ENCODE measurements at regions not wholly inside any gene's neighbourhood (a gene's known extent, or its start where the extent isn't known, plus 50 kb on each side); places are given as distances from the start of the nearest gene placed in this dataset.

GRCh38 chr9:13430368-13431221 lies 151.1 kb upstream of the MPDZ start:
- DNase-seq = no peak

DNA sequence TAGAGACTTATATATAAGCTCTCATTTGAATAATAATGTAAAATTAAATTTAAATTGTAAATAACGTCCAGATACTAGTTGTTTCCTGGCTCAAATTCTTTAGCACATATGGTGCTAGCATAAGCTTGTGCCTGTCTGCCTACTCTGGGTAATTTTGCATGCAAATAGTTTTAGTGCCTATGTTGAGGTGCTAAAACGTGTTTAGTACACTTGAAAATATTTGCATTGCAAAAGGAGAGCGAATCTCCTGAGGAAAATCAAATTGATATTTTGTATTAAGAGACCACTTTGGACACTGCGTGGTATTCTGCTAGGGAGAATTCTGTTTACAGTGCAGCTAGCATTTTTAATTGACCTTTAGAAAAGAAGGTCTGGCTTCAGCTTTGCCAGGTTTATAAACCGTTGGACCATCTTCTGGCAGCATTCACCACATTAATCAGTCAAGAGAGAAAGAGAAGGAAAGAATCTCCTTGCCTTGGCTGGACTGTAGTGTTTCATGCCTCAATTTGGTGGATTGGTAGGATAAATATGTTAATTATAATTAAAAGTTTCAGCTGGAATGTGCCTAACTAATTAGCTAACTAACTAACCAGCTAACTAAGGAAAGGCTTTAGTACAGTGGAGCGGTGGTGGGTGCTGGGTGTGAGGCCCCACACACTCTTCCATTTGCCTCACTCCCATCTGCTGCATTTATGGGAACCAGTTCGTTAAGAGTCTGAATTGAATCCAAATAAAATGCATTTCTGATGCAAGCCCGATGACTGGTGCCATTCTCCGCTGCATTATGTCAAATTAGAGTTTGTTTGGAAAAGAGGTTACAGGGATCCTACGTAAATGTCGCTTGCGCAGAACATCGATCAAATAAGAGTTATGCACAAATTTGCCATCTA lies 150.1 kb upstream of the MPDZ start:
- DNase-seq = no peak

GRCh38 chr9:13428766-13429165 lies 149.3 kb upstream of the MPDZ start:
- no peak for DNase-seq

GRCh38 chr9:13427587-13427986 lies 148.1 kb upstream of the MPDZ start:
- DNase-seq = peak; percentile 80

DNA sequence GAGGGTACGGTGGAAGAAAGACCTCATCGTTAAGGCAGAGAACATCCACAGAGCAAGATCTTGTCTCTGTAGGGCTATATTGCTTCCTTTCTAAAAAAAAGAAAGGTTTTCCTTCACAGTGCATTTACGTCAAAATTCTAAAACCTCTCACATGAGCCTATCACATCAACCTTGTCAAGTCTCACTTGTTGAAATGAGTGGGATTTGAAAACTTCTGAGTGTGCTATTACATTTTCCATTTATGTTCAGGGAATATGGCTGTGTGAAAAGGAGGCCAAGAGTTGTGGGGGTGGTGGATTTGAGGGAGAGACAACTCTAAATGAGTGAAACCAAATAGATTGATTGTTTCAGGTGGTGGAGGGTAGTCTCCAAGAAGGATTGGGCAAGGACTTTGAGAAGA lies 147.1 kb upstream of the MPDZ start:
- DNase-seq = no peak

DNA sequence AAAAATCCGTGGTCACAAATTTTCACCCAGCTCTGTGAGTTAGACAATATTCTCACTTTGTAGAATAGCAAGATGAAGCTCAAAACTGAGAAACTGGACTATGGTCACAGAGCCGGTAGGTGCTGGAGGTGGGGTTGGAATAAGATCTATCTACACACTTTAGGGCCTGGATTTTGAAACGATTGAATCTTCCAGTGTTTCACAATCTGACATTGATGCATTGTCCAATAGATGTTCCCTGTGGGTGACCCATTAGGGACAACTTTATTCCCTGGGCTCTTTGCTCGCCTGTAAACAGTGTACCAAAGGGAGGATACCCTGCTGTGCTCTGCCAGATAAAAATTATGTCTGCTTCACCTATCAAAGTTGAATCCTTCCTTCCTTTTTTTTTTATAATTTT lies 145.4 kb upstream of the MPDZ start:
- no peak for DNase-seq

DNA sequence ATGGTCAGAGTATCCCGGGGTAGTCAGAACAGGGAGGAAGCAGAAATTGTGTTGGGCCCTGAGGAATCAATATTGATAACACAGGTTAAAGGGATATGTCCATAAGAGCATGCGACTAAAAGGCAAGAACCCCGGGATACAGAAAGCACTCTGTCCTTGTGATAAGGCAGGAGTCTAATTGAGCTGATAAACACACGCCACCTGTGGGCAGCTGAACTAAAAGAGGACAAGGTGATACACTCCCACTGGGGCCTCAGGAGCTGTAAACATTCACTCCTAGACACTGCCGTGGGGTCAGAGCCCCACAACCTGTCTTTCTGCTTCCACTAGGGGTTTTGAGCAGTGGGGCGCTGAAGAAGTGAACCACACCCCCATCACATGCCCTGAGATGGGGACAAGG lies 144.7 kb upstream of the MPDZ start:
- no peak for DNase-seq

DNA sequence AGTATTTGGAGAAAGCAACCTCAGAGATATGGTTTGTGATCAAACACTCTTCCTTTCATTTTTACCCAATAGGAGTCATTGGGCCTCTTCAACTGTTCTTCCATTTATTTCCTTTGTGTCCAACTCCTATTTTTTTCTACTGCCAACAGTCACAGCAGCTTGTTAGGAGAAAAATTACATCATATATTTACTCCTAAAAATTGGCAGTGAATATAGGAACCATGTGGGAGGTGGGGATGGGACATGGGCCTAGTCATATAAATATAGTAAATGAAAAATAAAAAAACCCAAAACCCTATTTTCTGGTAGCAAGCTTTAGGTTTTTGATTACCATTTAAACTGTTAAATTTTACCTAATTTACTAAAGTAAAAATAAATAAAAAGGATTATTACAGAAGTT lies 134.9 kb upstream of the MPDZ start:
- no peak for DNase-seq

DNA sequence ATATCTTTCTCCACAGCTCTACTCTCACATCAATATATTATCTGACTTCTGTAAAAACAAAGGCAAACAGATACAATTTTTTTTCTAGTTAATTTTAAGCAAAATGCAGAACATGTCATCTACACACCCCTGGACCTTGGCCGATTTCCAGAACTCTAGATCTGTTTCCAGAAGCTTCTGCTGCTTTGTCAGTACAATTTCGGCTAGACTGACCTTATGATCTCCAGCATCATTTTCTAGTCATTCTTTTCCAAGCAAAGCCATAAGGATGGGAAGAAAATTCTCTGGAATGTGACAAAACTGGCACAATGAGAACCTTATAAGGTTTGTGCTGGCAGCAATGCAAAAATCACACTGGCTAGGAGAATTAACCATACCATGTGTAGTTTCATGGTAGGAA lies 132.8 kb upstream of the MPDZ start:
- DNase-seq = no peak

DNA sequence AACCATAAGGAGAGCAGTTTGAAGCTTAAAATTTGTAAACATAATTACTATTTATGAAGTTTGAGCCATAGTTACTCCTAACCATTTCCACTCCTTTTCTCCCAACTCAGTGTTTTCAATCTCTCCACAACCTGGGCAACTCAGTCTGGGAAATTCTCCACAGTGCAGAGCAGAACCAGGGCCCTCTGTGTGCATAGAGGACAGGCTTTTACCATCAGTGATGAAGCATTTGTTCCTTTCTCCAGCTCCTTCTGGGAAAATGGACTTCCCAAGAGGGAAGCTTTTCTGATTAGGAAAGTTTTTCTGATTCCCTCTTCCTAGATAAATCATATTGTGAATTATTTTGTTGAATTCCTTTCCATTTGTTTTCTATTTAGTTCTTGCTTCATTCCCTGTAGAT lies 132.3 kb upstream of the MPDZ start:
- no peak for DNase-seq

- no peak for DNase-seq
Observed at GRCh38 chr9:13410566-13411031, 131.1 kb upstream of the MPDZ start.

GRCh38 chr9:13397661-13398060 lies 118.2 kb upstream of the MPDZ start:
- DNase-seq = no peak

- no peak for DNase-seq
Observed at GRCh38 chr9:13397220-13397619, 117.7 kb upstream of the MPDZ start.

GRCh38 chr9:13396418-13396817 lies 116.9 kb upstream of the MPDZ start:
- DNase-seq = no peak

- no peak for DNase-seq
Observed at GRCh38 chr9:13395156-13395555, 115.7 kb upstream of the MPDZ start.

GRCh38 chr9:13388157-13388556 lies 108.7 kb upstream of the MPDZ start:
- no peak for DNase-seq

- no peak for DNase-seq
Observed at GRCh38 chr9:13387734-13388067, 108.2 kb upstream of the MPDZ start.

DNA sequence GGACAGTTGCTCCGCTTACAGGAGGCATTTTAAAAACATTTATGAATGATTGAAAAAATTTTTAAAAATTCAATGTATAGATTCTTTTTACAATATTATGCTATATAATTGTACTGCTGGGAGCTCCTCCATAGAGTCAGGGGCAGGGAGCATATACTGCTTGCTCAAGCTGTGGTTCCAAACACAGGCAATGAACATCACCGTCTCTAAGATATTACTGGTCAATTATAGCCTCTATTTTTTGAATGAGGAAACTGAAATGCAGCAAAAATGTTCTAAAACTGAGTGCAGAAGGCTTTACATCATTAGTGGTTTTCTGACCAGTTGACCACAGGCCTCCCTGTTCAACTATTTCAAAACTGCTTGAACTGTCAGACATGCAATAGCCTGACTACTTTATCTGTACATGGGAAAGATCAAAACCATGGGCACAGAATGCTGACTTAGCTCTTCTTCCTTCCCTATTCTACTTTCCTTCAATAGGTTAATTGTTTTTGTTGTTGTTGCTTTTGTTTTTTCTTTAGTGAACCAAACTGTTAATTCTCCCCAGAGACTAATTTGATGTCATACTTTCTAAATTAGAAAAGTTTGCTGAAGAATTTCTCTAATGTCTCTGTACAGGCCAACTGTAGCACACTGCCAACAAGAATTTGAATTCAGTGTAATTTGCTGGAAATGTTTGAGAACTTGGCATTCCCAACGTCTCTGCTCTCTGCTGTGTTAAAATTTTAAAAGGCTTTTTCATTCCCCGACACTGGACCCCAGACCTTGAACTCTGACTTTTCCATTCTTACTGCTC lies 107.6 kb upstream of the MPDZ start:
- no peak for DNase-seq

GRCh38 chr9:13386316-13386715 lies 106.8 kb upstream of the MPDZ start:
- no peak for DNase-seq

DNA sequence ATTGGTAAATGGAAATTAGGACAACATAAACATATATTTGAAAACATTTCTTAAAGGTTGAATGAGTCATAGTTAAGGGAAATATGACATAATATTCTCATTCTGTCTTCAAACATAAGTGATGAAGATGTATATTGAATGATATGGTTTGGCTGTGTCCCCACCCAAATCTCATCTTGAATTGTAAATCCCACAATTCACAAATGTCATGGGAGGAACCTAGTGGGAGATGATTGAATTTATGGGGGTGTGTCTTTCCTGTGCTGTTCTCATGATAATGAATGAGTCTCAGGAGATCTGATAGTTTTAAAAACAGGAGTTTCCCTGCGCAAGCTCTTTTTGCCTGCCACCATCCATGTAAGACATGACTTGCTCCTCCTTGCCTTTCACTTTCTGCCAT lies 104.4 kb upstream of the MPDZ start:
- no peak for DNase-seq

DNA sequence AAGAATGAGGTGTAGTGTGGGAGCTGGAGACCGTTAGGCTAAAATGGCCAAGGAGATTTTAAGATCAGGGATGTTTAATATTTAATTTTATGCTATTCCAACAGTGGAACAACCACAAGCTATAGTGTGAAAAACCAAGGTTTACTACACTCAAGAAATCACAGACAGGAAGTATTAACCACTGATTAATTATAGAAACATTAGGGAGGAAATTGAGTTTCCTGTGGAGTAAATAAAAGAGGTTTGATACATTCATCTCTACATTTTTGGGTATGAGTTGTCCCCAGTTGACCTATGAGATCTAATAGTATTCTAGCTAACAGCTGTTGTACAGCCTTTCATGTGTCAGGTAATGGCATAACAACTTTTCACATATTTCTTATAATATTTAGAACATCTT lies 103.7 kb upstream of the MPDZ start:
- no peak for DNase-seq

- no peak for DNase-seq
Observed at GRCh38 chr9:13382595-13382994, 103.1 kb upstream of the MPDZ start.

- no peak for DNase-seq
Observed at GRCh38 chr9:13380903-13381302, 101.4 kb upstream of the MPDZ start.

Measured in NCI-H510A treated with DMSO at 0.1 percent for 48 hours (cell line).